Heart right ventricle (tissue), 16 donors: ENCODE measurements at regions not wholly inside any gene's neighbourhood (a gene's known extent, or its start where the extent isn't known, plus 50 kb on each side); places are given as distances from the start of the nearest gene placed in this dataset.

ENCODE experiments used
- ATAC-seq, 8 donors: fragments of 200-7000 bp; cut with Tn5 transposase; one replicate each; pipeline ENCODE4 v1.9.1; 2020; ENCODE audit warnings: mild to moderate bottlenecking in 8 of 8, moderate library complexity in 8 of 8, moderate number of reproducible peaks in 1 of 8
- DNase-seq, 2 donors: peaks; one replicate each; pipeline ENCODE4 v3.0.0-alpha.2; 2020
- H3K27ac ChIP-seq, 10 donors: fragments of 200-600 bp; sonication (generic) in 2 of 10; one replicate each; pipeline versions ENCODE4 v1.5.0 to v1.8.0; 2020 to 2022; ENCODE audit warnings: mild to moderate bottlenecking in 3 of 10
- H3K27me3 ChIP-seq, 7 donors: fragments of 200-600 bp; one replicate each; pipeline ENCODE4 v1.8.0; 2021 to 2022; ENCODE audit warnings: mild to moderate bottlenecking in 2 of 7
- H3K36me3 ChIP-seq, 9 donors: fragments of 200-600 bp; sonication (generic) in 1 of 9; one replicate each; pipeline versions ENCODE4 v1.5.0 to v1.8.0; 2020 to 2022; ENCODE audit warnings: mild to moderate bottlenecking in 2 of 9
- H3K4me1 ChIP-seq, 9 donors: fragments of 200-600 bp; sonication (generic) in 1 of 9; one replicate each; pipeline versions ENCODE4 v1.5.0 to v1.8.0; 2020 to 2022; ENCODE audit warnings: mild to moderate bottlenecking in 4 of 9
- H3K4me3 ChIP-seq, 10 donors: fragments of 200-600 bp; sonication (generic) in 2 of 10; one replicate each; pipeline versions ENCODE4 v1.5.0 to v1.8.0; 2020 to 2022; ENCODE audit warnings: mild to moderate bottlenecking in 7 of 10, moderate library complexity in 2 of 10
- H3K9me3 ChIP-seq, 11 donors: fragments of 200-600 bp in 10 of 11; sonication (generic) in 2 of 11; one replicate each; pipeline versions ENCODE4 v1.5.0 to v1.8.0; 2013 to 2022; ENCODE audit warnings: mild to moderate bottlenecking in 2 of 11, control low read depth in 1 of 11, moderate library complexity in 1 of 11
- CTCF ChIP-seq, 9 donors: fragments of 200-600 bp; sonication (generic) in 2 of 9; IDR thresholded peaks; one replicate each; pipeline versions ENCODE4 v1.5.0 to v1.8.0; 2021 to 2022; ENCODE audit warnings: antibody characterized with exemption in 9 of 9, mild to moderate bottlenecking in 5 of 9, moderate library complexity in 1 of 9
- WGBS, 2 donors: extraction: QIAGEN DNeasy Blood & Tissue Kit; methylation state at CpG; one replicate each; pipeline ENCODE4 v1.1.7; 2013; ENCODE audit warnings: inconsistent platforms in 1 of 2; 5-methylcytosine and 5-hydroxymethylcytosine counted together
- intact Hi-C, 10 donors: fragments of 100-400 bp; cut with DNase I; formaldehyde crosslinking; loops; one replicate each; pipeline versions ENCODE4 v1.11.1 to v1.14.2; 2022
- donor health status: Arrhythmogenic right ventricular cardiomyopathy.
- donor health status: ischemic (EF 13 %, LVEDD 7.1; RV severe dilation, severe dysfunction).
- donor health status: healthy with polysubstance abuse.
- donor health status: DM: no; HTN: yes; CAD: no.
- donor health status: DM: no; HTN: no; CAD: no.
- donor health status: ischemic (EF 25% LVEDD 6.9; RV normal size, moderate dysfunction).
- donor health status: ischemic (EF 25% LVEDD 5.7; RV mildly dilated, moderate dysfunction).
- donor health status: healthy.
- donor health status: DM: yes; HTN: yes; CAD: no.
- donor health status: Ischemic cardiomyopathy.
- donor health status: ischemic (EF 35%, LVEDD 5.7; RV mildly dilated, moderate dysfunction).
- donor health status: nonischemic (EF 11% LVEDD 7.7; RV severe dilation, severe dysfunction).
- donor health status: DM: yes; HTN: yes; CAD: no.
- donor health status: PGD.
- donor health status: ischemic (EF 29% LVEDD 5.4; RV normal size, mild dysfunction).
- donor health status: nonischemic (EF 23%, LVEDD 6.1; RV moderate dilation, normal function).

DNA sequence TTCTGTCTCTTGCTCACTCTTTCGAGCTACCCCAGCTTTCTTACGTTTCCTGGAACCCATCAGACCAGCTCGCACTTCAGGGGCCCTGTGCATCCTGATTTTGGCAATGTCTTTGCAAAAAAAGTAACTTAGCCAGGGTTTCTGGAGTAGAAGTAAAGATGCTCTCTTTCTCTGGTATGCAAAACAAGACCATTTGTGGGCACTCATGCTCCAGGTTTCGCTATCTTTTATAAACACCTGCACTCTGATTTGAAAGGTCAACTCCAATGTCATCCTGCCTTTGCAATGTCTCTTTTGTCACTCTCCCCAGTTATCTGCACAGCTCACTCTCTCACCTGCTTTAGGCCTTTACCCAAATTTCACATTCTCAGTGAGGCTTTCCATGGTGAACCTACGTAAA is 869.1 kb downstream of the QKI start:
- TF ChIP-seq CTCF (IDR thresholded peaks at IDR 0.05), result no peak
- no peak for ATAC-seq
- no peaks in the 10 kb centered on the region for H3K4me1 ChIP-seq

GRCh38 chr6:164276211-164276610 is 861.7 kb downstream of the QKI start:
- WGBS, 2 donors, result 48 to 55% methylated on average over 1 of the region's 1 CpG
- ATAC-seq (no peak), DNase-seq (no peak)
- no peaks in the 10 kb centered on the region for H3K27me3 ChIP-seq
- no peaks in the 10 kb centered on the region for H3K36me3 ChIP-seq
- no peak overlapping the region for H3K4me3 ChIP-seq
- intact Hi-C loops, result no loop called here
- no peak overlapping the region for H3K27ac ChIP-seq
- no peak for TF ChIP-seq CTCF (IDR thresholded peaks at IDR 0.05)
- H3K9me3 ChIP-seq, result peaks cover 0 to 13% (median 0%) of the 10 kb centered on the region in 11 donors
- H3K4me1 ChIP-seq, result peaks cover 0 to 3% (median 0%) of the 10 kb centered on the region in 9 donors

More for the DNA sequence above, 869.1 kb downstream of the QKI start:
- H3K4me3 ChIP-seq, result no peak overlapping the region
- peaks cover 0 to 22% (median 0%) of the 10 kb centered on the region in 11 donors for H3K9me3 ChIP-seq
- H3K36me3 ChIP-seq, result no peaks in the 10 kb centered on the region
- H3K27me3 ChIP-seq, result no peaks in the 10 kb centered on the region
- DNase-seq, result no peak
- no peak overlapping the region for H3K27ac ChIP-seq
- intact Hi-C loops, result no loop called here
- 88 to 89% methylated on average over 5 of the region's 5 CpGs for WGBS, 2 donors

DNA sequence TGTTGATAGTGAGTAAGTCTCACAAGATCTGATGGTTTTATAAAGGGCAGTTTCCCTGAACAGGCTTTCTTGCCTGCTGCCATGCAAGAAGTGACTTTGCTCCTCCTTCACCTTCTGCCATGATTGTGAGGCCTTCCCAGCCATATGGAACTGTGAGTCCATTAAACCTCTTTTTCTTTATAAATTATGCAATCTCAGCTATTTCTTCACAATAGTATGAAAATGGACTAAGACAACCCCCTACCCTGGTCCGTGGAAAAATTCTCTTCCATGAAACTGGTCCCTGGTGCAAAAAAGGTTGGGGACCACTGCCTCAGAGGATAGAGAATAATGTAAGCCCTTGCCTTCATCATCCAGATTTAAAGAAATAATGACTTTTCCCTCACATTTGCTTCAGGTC is 861.3 kb downstream of the QKI start:
- Histone ChIP-seq H3K4me3 (no peak overlapping the region), H3K9me3 (peaks cover 0 to 13% (median 0%) of the 10 kb centered on the region in 11 donors), H3K4me1 (peaks cover 0 to 3% (median 0%) of the 10 kb centered on the region in 9 donors), H3K36me3 (no peaks in the 10 kb centered on the region), H3K27me3 (no peaks in the 10 kb centered on the region), H3K27ac (no peak overlapping the region)
- 88 to 92% methylated on average over 1 of the region's 1 CpG for WGBS, 2 donors
- DNase-seq, result no peak
- TF ChIP-seq CTCF (IDR thresholded peaks at IDR 0.05), result no peak
- intact Hi-C loops, result no loop called here
- no peak for ATAC-seq

DNA sequence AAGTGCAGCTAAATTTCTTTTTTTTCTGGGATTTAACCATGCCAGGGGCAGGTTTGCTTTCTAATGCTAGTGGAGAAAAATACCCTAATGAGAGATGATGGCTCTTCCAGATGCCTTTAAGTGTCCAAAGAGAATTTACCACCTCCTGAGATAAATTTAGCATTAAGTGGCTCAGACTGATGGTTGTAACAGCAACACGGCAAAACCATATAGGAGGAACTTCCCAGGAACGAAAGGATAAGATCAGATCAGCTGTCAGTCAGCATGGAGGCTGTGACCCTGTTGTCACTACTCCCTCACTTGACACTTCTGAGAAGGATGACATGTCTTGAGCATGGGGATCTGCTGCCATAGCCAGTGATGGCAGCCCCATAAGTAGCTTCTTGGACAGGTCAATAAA is 860.0 kb downstream of the QKI start:
- peaks cover 0 to 13% (median 0%) of the 10 kb centered on the region in 11 donors for H3K9me3 ChIP-seq
- TF ChIP-seq CTCF (IDR thresholded peaks at IDR 0.05), result no peak
- H3K4me1 ChIP-seq, result peaks cover 0 to 3% (median 0%) of the 10 kb centered on the region in 9 donors
- intact Hi-C loops, result no loop called here
- ATAC-seq (no peak), DNase-seq (no peak)
- no peaks in the 10 kb centered on the region for H3K27me3 ChIP-seq
- no peak overlapping the region for H3K4me3 ChIP-seq
- no peak overlapping the region for H3K27ac ChIP-seq
- 33 to 35% methylated on average over 2 of the region's 2 CpGs for WGBS, 2 donors
- H3K36me3 ChIP-seq, result no peaks in the 10 kb centered on the region
